ENCODE measurements at regions not wholly inside any gene's neighbourhood (a gene's known extent, or its start where the extent isn't known, plus 50 kb on each side); places are given as distances from the start of the nearest gene placed in this dataset.

- intact Hi-C loops (cut with micrococcal nuclease) = no loop called here
- Mint-ChIP-seq H3K4me1 (ENCODE audit: insufficient read depth, unreplicated experiment) (no peaks in the 10 kb centered on the region), H3K9me3 (ENCODE audit: unreplicated experiment) (no peaks in the 10 kb centered on the region), H3K36me3 (ENCODE audit: insufficient read depth, unreplicated experiment) (no peaks in the 10 kb centered on the region), H3K27me3 (ENCODE audit: insufficient read depth, unreplicated experiment) (no peaks in the 10 kb centered on the region), H3K4me3 (ENCODE audit: unreplicated experiment) (no peak overlapping the region), H3K27ac (ENCODE audit: low read depth, unreplicated experiment) (no peak overlapping the region)
- no peak for TF ChIP-seq CTCF (IDR thresholded peaks at IDR 0.05; ENCODE audit: unreplicated experiment)
- no TSS peak for BruUV-seq (replicated peaks)
- ChIA-PET CTCF (no interaction called here), POLR2A (no interaction called here)
- DNase-seq (ENCODE audit: unreplicated experiment) = no peak
These were observed 329.1 kb downstream of the FBXW7 start for GRCh38 chr4:152206646-152207377.

- H3K9me3 Mint-ChIP-seq (ENCODE audit: unreplicated experiment) = no peaks in the 10 kb centered on the region
- intact Hi-C loops (cut with micrococcal nuclease) = no loop called here
- no peaks in the 10 kb centered on the region for H3K27me3 Mint-ChIP-seq (ENCODE audit: insufficient read depth, unreplicated experiment)
- DNase-seq (ENCODE audit: unreplicated experiment) = no peak
- TF ChIP-seq CTCF (IDR thresholded peaks at IDR 0.05; ENCODE audit: unreplicated experiment) = no peak
- no peak overlapping the region for H3K4me3 Mint-ChIP-seq (ENCODE audit: unreplicated experiment)
- BruUV-seq (replicated peaks) = no TSS peak
- CTCF ChIA-PET = no interaction called here
- POLR2A ChIA-PET = no interaction called here
- no peaks in the 10 kb centered on the region for H3K4me1 Mint-ChIP-seq (ENCODE audit: insufficient read depth, unreplicated experiment)
- H3K36me3 Mint-ChIP-seq (ENCODE audit: insufficient read depth, unreplicated experiment) = no peaks in the 10 kb centered on the region
- no peak overlapping the region for H3K27ac Mint-ChIP-seq (ENCODE audit: low read depth, unreplicated experiment)
These were observed 329.7 kb downstream of the FBXW7 start for GRCh38 chr4:152206185-152206584.

- Mint-ChIP-seq H3K4me3 (ENCODE audit: unreplicated experiment) (no peak overlapping the region), H3K4me1 (ENCODE audit: insufficient read depth, unreplicated experiment) (no peaks in the 10 kb centered on the region), H3K9me3 (ENCODE audit: unreplicated experiment) (no peaks in the 10 kb centered on the region), H3K36me3 (ENCODE audit: insufficient read depth, unreplicated experiment) (no peaks in the 10 kb centered on the region), H3K27ac (ENCODE audit: low read depth, unreplicated experiment) (no peak overlapping the region), H3K27me3 (ENCODE audit: insufficient read depth, unreplicated experiment) (no peaks in the 10 kb centered on the region)
- DNase-seq (ENCODE audit: unreplicated experiment) = no peak
- POLR2A ChIA-PET = no interaction called here
- intact Hi-C loops (cut with micrococcal nuclease) = no loop called here
- TF ChIP-seq CTCF (IDR thresholded peaks at IDR 0.05; ENCODE audit: unreplicated experiment) = no peak
- CTCF ChIA-PET = no interaction called here
- BruUV-seq (replicated peaks) = no TSS peak
These were observed 333.5 kb downstream of the FBXW7 start for GRCh38 chr4:152202415-152202814.

GRCh38 chr4:152200511-152201333 lies 335.2 kb downstream of the FBXW7 start:
- CTCF ChIA-PET = no interaction called here
- Mint-ChIP-seq H3K36me3 (ENCODE audit: insufficient read depth, unreplicated experiment) (no peaks in the 10 kb centered on the region), H3K9me3 (ENCODE audit: unreplicated experiment) (no peaks in the 10 kb centered on the region), H3K27me3 (ENCODE audit: insufficient read depth, unreplicated experiment) (no peaks in the 10 kb centered on the region), H3K27ac (ENCODE audit: low read depth, unreplicated experiment) (no peak overlapping the region), H3K4me3 (ENCODE audit: unreplicated experiment) (no peak overlapping the region), H3K4me1 (ENCODE audit: insufficient read depth, unreplicated experiment) (no peaks in the 10 kb centered on the region)
- intact Hi-C loops (cut with micrococcal nuclease) = no loop called here
- BruUV-seq (replicated peaks) = no TSS peak
- no peak for TF ChIP-seq CTCF (IDR thresholded peaks at IDR 0.05; ENCODE audit: unreplicated experiment)
- no peak for DNase-seq (ENCODE audit: unreplicated experiment)
- POLR2A ChIA-PET = no interaction called here

Data from MCF 10A (cell line).